ENCODE measurements at regions not wholly inside any gene's neighbourhood (a gene's known extent, or its start where the extent isn't known, plus 50 kb on each side); places are given as distances from the start of the nearest gene placed in this dataset.

DNA sequence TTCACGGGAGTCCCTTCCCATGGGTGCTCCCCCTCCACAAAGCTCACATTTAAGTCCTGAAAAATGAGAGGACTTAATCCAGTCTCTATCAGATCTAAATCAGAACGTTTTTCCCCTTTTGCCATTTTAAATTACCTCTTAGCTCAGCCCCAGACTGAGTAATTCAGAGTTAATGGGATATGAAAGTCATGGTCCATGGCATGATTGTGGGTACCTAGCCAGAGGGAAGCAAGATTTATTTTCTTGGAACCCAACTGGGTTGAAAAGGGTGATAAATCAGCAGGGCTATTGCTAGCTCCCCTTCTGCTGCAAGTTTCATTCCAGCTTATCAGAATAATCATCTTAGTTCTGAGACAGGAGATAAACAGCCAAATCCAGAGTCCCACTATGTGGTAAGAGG, 320.2 kb upstream of the CHD6 start:
- TF ChIP-seq, protein P1, sequence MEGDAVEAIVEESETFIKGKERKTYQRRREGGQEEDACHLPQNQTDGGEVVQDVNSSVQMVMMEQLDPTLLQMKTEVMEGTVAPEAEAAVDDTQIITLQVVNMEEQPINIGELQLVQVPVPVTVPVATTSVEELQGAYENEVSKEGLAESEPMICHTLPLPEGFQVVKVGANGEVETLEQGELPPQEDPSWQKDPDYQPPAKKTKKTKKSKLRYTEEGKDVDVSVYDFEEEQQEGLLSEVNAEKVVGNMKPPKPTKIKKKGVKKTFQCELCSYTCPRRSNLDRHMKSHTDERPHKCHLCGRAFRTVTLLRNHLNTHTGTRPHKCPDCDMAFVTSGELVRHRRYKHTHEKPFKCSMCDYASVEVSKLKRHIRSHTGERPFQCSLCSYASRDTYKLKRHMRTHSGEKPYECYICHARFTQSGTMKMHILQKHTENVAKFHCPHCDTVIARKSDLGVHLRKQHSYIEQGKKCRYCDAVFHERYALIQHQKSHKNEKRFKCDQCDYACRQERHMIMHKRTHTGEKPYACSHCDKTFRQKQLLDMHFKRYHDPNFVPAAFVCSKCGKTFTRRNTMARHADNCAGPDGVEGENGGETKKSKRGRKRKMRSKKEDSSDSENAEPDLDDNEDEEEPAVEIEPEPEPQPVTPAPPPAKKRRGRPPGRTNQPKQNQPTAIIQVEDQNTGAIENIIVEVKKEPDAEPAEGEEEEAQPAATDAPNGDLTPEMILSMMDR (conservative IDR thresholded peaks at IDR 0.05; ENCODE audit: low read depth in 2 of 2), result no peak
- TF ChIP-seq, protein P2, sequence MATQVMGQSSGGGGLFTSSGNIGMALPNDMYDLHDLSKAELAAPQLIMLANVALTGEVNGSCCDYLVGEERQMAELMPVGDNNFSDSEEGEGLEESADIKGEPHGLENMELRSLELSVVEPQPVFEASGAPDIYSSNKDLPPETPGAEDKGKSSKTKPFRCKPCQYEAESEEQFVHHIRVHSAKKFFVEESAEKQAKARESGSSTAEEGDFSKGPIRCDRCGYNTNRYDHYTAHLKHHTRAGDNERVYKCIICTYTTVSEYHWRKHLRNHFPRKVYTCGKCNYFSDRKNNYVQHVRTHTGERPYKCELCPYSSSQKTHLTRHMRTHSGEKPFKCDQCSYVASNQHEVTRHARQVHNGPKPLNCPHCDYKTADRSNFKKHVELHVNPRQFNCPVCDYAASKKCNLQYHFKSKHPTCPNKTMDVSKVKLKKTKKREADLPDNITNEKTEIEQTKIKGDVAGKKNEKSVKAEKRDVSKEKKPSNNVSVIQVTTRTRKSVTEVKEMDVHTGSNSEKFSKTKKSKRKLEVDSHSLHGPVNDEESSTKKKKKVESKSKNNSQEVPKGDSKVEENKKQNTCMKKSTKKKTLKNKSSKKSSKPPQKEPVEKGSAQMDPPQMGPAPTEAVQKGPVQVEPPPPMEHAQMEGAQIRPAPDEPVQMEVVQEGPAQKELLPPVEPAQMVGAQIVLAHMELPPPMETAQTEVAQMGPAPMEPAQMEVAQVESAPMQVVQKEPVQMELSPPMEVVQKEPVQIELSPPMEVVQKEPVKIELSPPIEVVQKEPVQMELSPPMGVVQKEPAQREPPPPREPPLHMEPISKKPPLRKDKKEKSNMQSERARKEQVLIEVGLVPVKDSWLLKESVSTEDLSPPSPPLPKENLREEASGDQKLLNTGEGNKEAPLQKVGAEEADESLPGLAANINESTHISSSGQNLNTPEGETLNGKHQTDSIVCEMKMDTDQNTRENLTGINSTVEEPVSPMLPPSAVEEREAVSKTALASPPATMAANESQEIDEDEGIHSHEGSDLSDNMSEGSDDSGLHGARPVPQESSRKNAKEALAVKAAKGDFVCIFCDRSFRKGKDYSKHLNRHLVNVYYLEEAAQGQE (IDR thresholded peaks at IDR 0.05; ENCODE audit: unreplicated experiment), result no peak
- TF ChIP-seq CREB1 (CRISPR knock-in tag; IDR thresholded peaks at IDR 0.05; ENCODE audit: low read depth) (no peak), EZH2 (IDR thresholded peaks at IDR 0.05; ENCODE audit: low read depth, unreplicated experiment) (no peak), POLR2AphosphoS5 (IDR thresholded peaks at IDR 0.05; ENCODE audit: low read depth) (no peak), EZH2phosphoT487 (IDR thresholded peaks at IDR 0.05; ENCODE audit: unreplicated experiment) (no peak), ZNF114 (CRISPR knock-in tag; IDR thresholded peaks at IDR 0.05) (no peak), JUNB (IDR thresholded peaks at IDR 0.05; ENCODE audit: unreplicated experiment) (no peak), ZNF331 (CRISPR knock-in tag; IDR thresholded peaks at IDR 0.05; ENCODE audit: low read depth) (no peak), STAT1 (IDR thresholded peaks at IDR 0.05; ENCODE audit: unreplicated experiment) (no peak), NANOG (IDR thresholded peaks at IDR 0.05; ENCODE audit: borderline replicate concordance) (no peak)
- TF ChIP-seq, protein P3, sequence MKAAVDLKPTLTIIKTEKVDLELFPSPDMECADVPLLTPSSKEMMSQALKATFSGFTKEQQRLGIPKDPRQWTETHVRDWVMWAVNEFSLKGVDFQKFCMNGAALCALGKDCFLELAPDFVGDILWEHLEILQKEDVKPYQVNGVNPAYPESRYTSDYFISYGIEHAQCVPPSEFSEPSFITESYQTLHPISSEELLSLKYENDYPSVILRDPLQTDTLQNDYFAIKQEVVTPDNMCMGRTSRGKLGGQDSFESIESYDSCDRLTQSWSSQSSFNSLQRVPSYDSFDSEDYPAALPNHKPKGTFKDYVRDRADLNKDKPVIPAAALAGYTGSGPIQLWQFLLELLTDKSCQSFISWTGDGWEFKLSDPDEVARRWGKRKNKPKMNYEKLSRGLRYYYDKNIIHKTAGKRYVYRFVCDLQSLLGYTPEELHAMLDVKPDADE (IDR thresholded peaks at IDR 0.05), result no peak
- TF ChIP-seq, protein P4, sequence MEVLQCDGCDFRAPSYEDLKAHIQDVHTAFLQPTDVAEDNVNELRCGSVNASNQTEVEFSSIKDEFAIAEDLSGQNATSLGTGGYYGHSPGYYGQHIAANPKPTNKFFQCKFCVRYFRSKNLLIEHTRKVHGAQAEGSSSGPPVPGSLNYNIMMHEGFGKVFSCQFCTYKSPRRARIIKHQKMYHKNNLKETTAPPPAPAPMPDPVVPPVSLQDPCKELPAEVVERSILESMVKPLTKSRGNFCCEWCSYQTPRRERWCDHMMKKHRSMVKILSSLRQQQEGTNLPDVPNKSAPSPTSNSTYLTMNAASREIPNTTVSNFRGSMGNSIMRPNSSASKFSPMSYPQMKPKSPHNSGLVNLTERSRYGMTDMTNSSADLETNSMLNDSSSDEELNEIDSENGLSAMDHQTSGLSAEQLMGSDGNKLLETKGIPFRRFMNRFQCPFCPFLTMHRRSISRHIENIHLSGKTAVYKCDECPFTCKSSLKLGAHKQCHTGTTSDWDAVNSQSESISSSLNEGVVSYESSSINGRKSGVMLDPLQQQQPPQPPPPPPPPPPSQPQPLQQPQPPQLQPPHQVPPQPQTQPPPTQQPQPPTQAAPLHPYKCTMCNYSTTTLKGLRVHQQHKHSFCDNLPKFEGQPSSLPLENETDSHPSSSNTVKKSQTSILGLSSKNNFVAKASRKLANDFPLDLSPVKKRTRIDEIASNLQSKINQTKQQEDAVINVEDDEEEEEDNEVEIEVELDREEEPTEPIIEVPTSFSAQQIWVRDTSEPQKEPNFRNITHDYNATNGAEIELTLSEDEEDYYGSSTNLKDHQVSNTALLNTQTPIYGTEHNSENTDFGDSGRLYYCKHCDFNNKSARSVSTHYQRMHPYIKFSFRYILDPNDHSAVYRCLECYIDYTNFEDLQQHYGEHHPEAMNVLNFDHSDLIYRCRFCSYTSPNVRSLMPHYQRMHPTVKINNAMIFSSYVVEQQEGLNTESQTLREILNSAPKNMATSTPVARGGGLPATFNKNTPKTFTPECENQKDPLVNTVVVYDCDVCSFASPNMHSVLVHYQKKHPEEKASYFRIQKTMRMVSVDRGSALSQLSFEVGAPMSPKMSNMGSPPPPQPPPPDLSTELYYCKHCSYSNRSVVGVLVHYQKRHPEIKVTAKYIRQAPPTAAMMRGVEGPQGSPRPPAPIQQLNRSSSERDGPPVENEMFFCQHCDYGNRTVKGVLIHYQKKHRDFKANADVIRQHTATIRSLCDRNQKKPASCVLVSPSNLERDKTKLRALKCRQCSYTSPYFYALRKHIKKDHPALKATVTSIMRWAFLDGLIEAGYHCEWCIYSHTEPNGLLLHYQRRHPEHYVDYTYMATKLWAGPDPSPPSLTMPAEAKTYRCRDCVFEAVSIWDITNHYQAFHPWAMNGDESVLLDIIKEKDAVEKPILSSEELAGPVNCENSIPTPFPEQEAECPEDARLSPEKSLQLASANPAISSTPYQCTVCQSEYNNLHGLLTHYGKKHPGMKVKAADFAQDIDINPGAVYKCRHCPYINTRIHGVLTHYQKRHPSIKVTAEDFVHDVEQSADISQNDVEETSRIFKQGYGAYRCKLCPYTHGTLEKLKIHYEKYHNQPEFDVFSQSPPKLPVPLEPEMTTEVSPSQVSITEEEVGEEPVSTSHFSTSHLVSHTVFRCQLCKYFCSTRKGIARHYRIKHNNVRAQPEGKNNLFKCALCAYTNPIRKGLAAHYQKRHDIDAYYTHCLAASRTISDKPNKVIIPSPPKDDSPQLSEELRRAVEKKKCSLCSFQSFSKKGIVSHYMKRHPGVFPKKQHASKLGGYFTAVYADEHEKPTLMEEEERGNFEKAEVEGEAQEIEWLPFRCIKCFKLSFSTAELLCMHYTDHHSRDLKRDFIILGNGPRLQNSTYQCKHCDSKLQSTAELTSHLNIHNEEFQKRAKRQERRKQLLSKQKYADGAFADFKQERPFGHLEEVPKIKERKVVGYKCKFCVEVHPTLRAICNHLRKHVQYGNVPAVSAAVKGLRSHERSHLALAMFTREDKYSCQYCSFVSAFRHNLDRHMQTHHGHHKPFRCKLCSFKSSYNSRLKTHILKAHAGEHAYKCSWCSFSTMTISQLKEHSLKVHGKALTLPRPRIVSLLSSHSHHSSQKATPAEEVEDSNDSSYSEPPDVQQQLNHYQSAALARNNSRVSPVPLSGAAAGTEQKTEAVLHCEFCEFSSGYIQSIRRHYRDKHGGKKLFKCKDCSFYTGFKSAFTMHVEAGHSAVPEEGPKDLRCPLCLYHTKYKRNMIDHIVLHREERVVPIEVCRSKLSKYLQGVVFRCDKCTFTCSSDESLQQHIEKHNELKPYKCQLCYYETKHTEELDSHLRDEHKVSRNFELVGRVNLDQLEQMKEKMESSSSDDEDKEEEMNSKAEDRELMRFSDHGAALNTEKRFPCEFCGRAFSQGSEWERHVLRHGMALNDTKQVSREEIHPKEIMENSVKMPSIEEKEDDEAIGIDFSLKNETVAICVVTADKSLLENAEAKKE (CRISPR knock-in tag; IDR thresholded peaks at IDR 0.05), result no peak
